ENCODE measurements at regions not wholly inside any gene's neighbourhood (a gene's known extent, or its start where the extent isn't known, plus 50 kb on each side); places are given as distances from the start of the nearest gene placed in this dataset.

- no peak overlapping the region for H3K4me3 ChIP-seq
- H3K27ac ChIP-seq, result no peak overlapping the region
- TF ChIP-seq CTCF (IDR thresholded peaks at IDR 0.05), result peak; percentile 67
- DNase-seq (ENCODE audit: low spot score), result no peak
These were observed 101.9 kb downstream of the NOL4 start for GRCh38 chr18:34122724-34123334.

GRCh38 chr18:34121200-34121721 is 103.5 kb downstream of the NOL4 start:
- Histone ChIP-seq H3K4me3 (no peak overlapping the region), H3K27ac (no peak overlapping the region)
- no peak for DNase-seq (ENCODE audit: low spot score)
- TF ChIP-seq CTCF (IDR thresholded peaks at IDR 0.05), result no peak

DNA sequence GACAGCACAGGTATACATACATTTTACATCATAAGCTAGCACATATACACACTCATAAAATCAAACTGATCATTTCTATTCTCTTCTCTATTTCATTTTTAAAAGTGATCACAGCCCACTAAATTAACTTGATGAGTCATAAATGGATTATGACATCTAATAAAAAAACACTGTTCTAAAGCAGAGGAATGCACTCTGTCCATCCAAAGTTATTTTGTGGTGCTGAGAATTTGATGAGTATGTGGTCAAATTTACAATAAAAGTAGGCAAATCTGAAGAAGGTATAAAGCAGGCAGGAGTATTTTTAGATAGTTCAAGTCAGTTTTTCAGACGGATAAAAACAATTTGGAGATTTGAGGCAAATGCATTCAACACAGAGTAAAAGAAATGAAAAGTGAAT is 104.4 kb downstream of the NOL4 start:
- H3K27ac ChIP-seq, result no peak overlapping the region
- DNase-seq (ENCODE audit: low spot score), result no peak

DNA sequence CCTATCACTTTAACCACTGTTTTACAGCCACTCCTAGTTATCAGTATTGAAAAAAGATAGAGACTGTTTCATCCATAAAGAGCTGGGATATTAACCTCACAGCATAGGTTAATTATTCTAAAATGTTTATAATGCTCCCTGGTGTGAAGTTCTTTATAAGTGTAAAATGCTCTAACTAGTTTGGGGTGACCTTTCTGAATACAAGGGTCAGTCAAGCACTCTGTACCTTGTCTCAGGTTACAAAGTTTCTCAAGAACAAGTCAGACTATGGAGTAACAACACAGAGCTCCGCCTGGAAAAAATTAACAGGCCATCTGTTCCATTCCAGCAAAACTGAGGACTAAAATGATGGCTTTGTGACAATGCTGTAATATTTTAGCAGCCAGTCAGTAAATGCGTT is 107.4 kb downstream of the NOL4 start:
- no peak for DNase-seq (ENCODE audit: low spot score)

More for the DNA sequence above, 104.4 kb downstream of the NOL4 start:
- no peak for TF ChIP-seq CTCF (IDR thresholded peaks at IDR 0.05)
- no peak overlapping the region for H3K4me3 ChIP-seq

DNA sequence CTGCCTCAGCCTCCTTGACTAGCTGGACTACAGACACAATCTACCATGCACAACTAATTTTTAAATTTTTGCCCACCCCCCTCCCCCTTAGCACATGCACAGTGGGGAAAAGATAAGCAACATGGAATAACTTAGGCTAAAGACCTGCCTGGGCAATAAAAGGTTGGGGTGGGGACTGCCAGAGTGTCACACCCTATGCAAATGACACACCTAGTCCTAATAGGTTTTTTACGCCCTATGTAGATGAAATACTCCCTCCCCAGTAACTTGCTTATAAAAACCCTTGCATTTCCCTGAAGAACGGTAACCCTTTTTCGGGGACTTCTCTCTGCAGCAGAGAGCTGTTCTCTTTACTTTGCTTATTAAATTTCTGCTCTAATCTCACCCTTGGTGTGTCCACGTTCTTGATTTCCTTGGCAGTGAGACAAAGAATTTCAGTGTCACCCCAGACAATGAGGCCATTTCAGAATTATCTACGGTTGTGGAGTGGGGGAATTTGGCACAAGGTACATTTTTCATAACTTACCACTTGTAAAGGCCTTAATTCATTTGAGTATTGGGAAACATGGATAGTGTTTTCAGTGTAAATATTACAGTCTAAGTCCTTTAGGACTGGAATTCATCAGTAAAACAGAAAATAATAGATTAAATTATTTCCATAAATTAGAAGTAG is 109.2 kb downstream of the NOL4 start:
- no peak for TF ChIP-seq CTCF (IDR thresholded peaks at IDR 0.05)
- no peak overlapping the region for H3K27ac ChIP-seq
- no peak overlapping the region for H3K4me3 ChIP-seq
- no peak for DNase-seq (ENCODE audit: low spot score)

More for the DNA sequence above, 107.4 kb downstream of the NOL4 start:
- no peak overlapping the region for H3K4me3 ChIP-seq
- H3K27ac ChIP-seq, result no peak overlapping the region
- TF ChIP-seq CTCF (IDR thresholded peaks at IDR 0.05), result no peak

DNA sequence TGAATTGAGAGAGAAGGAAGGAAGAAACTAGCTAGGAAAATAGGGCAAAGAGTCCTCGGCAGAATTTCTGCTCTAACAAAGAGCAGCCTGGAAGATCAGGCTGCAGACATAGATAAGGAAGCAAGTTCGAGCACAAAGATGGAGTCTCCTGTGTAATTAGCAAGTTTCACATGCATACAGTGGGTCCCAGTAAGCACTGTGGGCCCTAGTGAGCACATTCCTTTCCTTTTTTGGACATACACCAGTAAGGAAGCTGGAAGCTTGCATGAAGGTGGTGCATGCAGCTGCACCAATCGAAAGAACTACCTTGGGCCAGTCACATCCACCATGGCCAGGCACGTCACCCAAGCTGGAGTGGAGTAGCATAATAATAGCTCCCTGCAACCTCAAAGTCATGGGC is 109.7 kb downstream of the NOL4 start:
- DNase-seq (ENCODE audit: low spot score), result no peak
- TF ChIP-seq CTCF (IDR thresholded peaks at IDR 0.05), result no peak
- H3K4me3 ChIP-seq, result no peak overlapping the region
- H3K27ac ChIP-seq, result no peak overlapping the region

DNA sequence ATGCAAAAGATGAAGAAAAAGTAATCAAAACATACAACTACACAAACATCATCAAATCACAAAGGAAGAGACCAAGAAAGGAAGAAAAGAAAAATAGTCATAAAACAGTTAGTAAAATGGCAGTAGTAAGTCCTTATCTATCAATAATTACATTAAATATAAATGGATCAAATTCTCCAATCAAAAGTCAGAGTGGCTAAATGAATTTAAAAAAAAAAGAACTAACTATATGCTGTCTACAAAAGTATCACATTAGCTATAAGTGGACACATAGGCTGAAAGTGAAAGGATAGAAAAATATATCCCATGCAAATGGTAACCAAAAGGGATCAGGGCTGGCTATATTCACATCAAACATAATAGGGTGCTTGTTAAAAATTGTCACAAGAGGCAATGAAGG is 116.5 kb downstream of the NOL4 start:
- TF ChIP-seq CTCF (IDR thresholded peaks at IDR 0.05), result no peak
- Histone ChIP-seq H3K27ac (no peak overlapping the region), H3K4me3 (no peak overlapping the region)
- DNase-seq (ENCODE audit: low spot score), result no peak
